Adrenal gland (tissue), 9 donors: ENCODE measurements at regions not wholly inside any gene's neighbourhood (a gene's known extent, or its start where the extent isn't known, plus 50 kb on each side); places are given as distances from the start of the nearest gene placed in this dataset.

Source experiments
- DNase-seq, 7 donors: peaks; one replicate each; pipeline ENCODE4 v3.0.0-alpha.2; 2019 to 2020
- H3K27ac ChIP-seq, 5 donors: fragments of 200-600 bp; sonication (generic) in 4 of 5; 1 replicate in 3 of 5; 2 replicates in 2 of 5; pipeline versions ENCODE4 v1.5.1 to v1.8.0; 2016 to 2020; ENCODE audit warnings: mild to moderate bottlenecking in 1 of 5
- H3K27me3 ChIP-seq: fragments of 200-600 bp; 2 replicates; pipeline ENCODE4 v1.8.0; 2021
- H3K36me3 ChIP-seq, 2 donors: fragments of 200-600 bp; replicated peaks in 1 of 2; 1 replicate in 1 of 2; 2 replicates in 1 of 2; pipeline versions ENCODE4 v1.5.1 to v1.8.0; 2018 to 2022
- H3K4me1 ChIP-seq, 2 donors: fragments of 200-600 bp; replicated peaks in 1 of 2; 1 replicate in 1 of 2; 2 replicates in 1 of 2; pipeline versions ENCODE4 v1.5.1 to v1.8.0; 2018 to 2021
- H3K4me3 ChIP-seq, 4 donors: fragments of 200-600 bp; sonication (generic) in 3 of 4; one replicate each; pipeline ENCODE4 v1.5.1; 2016 to 2018
- H3K9me3 ChIP-seq, 3 donors: fragments of 200-600 bp; sonication (generic) in 1 of 3; replicated peaks in 1 of 3; 1 replicate in 2 of 3; 2 replicates in 1 of 3; pipeline versions ENCODE4 v1.5.1 to v1.8.0; 2016 to 2021
- CTCF ChIP-seq, 6 experiments: fragments of 450-650 bp in 4 of 6; fragments of 200-600 bp in 2 of 6; sonication (generic) in 1 of 6; IDR thresholded peaks; 1 replicate in 5 of 6; 2 replicates in 1 of 6; pipeline versions ENCODE4 v1.5.1 to v1.8.0; 2016 to 2021; ENCODE audit warnings: antibody characterized with exemption in 6 of 6, mild to moderate bottlenecking in 2 of 6, moderate library complexity in 1 of 6
- POLR2A ChIP-seq, 2 donors: fragments of 450-650 bp; IDR thresholded peaks; one replicate each; pipeline ENCODE4 v1.6.1; 2017; ENCODE audit warnings: antibody characterized with exemption in 2 of 2, mild to moderate bottlenecking in 2 of 2, moderate library complexity in 1 of 2
- WGBS, 4 donors: extraction: QIAGEN DNeasy Blood & Tissue Kit in 2 of 4; methylation state at CpG; one replicate each; pipeline versions ENCODE4 v1.1.5 to v1.1.7; 2013 to 2017; 5-methylcytosine and 5-hydroxymethylcytosine counted together
- intact Hi-C, 2 donors: fragments of 100-400 bp; cut with DNase I; formaldehyde crosslinking; loops; one replicate each; pipeline versions ENCODE4 v1.14.1 to v1.15.0; 2022 to 2023
- donor health status: healthy with polysubstance abuse.
- donor health status: Bipolar disorder and iron deficiency.
- donor health status: DM: yes; HTN: yes; CAD: no.
- donor health status: DM: no; HTN: no; CAD: no.
- donor health status: DM: no; HTN: no; CAD: no.

- WGBS, 4 donors = 59 to 77% (median 65%) methylated on average over 3 of the region's 3 CpGs
- TF ChIP-seq CTCF (IDR thresholded peaks at IDR 0.05) = peak in 3 of 6 experiments; percentile 38 to 46 (median 45)
- no peak for TF ChIP-seq POLR2A (IDR thresholded peaks at IDR 0.05)
- Histone ChIP-seq H3K4me3 (no peak overlapping the region), H3K9me3 (no peaks in the 10 kb centered on the region), H3K4me1 (no peaks in the 10 kb centered on the region), H3K27ac (no peak overlapping the region), H3K36me3 (no peaks in the 10 kb centered on the region), H3K27me3 (no peaks in the 10 kb centered on the region)
- peak in 5 of 7 donors; percentile 18 to 58 (median 40) for DNase-seq
- intact Hi-C loops = loop anchor here in 1 of 2 donors (10.0 kb wide), 1 partner anchor 272 kb away; the partner anchor contains the start of gene THBS1
These were observed 267.9 kb upstream of the THBS1 start for GRCh38 chr15:39312984-39313383.

DNA sequence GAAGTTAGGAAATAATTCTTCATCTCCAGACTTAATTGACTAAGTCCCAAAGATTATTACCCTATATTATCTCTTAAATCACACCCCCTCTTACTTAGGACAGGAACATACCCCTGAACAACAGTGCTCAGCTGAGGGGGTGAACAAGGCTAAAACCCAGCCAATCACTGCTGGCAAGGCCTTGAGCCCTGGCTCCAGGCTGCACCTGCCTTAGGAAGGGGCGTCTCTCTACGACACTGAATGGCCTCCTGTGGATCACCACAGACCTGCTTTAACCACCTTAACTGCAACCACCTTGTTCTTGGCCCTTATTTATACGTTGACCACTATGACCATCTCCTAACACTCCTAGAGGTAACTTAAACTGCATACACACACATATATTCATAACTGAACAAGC is 267.4 kb upstream of the THBS1 start:
- TF ChIP-seq CTCF (IDR thresholded peaks at IDR 0.05) (no peak), POLR2A (IDR thresholded peaks at IDR 0.05) (no peak)

DNA sequence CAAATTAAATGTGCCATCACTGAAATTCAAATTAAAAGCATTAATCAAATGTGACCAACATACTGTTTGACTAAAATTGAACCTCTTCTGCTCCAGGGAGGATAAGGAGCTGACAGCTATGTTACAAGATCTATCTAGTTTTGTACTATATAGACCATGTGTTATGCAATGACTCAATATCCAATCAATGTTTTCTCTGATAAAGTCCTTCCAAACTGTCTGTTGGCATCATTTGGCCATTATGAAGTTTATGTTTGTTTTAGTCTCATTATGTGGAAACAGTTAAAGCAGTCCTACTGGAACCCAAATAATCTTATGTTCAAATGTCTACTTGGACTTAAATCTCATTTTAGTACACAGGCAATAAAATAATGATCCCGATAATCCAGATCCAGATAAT is 267.0 kb upstream of the THBS1 start:
- Histone ChIP-seq H3K4me1 (no peaks in the 10 kb centered on the region), H3K4me3 (no peak overlapping the region), H3K9me3 (no peaks in the 10 kb centered on the region), H3K27ac (no peak overlapping the region), H3K36me3 (no peaks in the 10 kb centered on the region), H3K27me3 (no peaks in the 10 kb centered on the region)
- intact Hi-C loops = loop anchor here in 1 of 2 donors (10.0 kb wide), 1 partner anchor 271 kb away; the partner anchor contains the start of gene THBS1
- no peak for DNase-seq
- TF ChIP-seq POLR2A (IDR thresholded peaks at IDR 0.05) (no peak), CTCF (IDR thresholded peaks at IDR 0.05) (no peak)
- WGBS, 4 donors = 90 to 100% (median 96%) methylated on average over 1 of the region's 1 CpG

More for the DNA sequence above, 267.4 kb upstream of the THBS1 start:
- WGBS, 4 donors = 74 to 84% (median 83%) methylated on average over 3 of the region's 3 CpGs
- H3K36me3 ChIP-seq = no peaks in the 10 kb centered on the region
- H3K27ac ChIP-seq = no peak overlapping the region
- no peaks in the 10 kb centered on the region for H3K9me3 ChIP-seq
- intact Hi-C loops = loop anchor here in 1 of 2 donors (10.0 kb wide), 1 partner anchor 271 kb away; the partner anchor contains the start of gene THBS1
- no peak overlapping the region for H3K4me3 ChIP-seq
- H3K4me1 ChIP-seq = no peaks in the 10 kb centered on the region
- no peaks in the 10 kb centered on the region for H3K27me3 ChIP-seq
- no peak for DNase-seq

- H3K36me3 ChIP-seq = no peaks in the 10 kb centered on the region
- no peak overlapping the region for H3K27ac ChIP-seq
- 72 to 80% (median 74%) methylated on average over 1 of the region's 1 CpG for WGBS, 4 donors
- TF ChIP-seq POLR2A (IDR thresholded peaks at IDR 0.05) = no peak
- no peak for TF ChIP-seq CTCF (IDR thresholded peaks at IDR 0.05)
- no peaks in the 10 kb centered on the region for H3K27me3 ChIP-seq
- no peak overlapping the region for H3K4me3 ChIP-seq
- intact Hi-C loops = loop anchor here in 1 of 2 donors (10.0 kb wide), 1 partner anchor 269 kb away; the partner anchor contains the start of gene THBS1
- no peaks in the 10 kb centered on the region for H3K9me3 ChIP-seq
- no peak for DNase-seq
- H3K4me1 ChIP-seq = no peaks in the 10 kb centered on the region
These were observed 265.6 kb upstream of the THBS1 start for GRCh38 chr15:39315206-39315850.
